Ascending aorta (tissue), 2 donors: ENCODE measurements at regions not wholly inside any gene's neighbourhood (a gene's known extent, or its start where the extent isn't known, plus 50 kb on each side); places are given as distances from the start of the nearest gene placed in this dataset.

Experiments used
- DNase-seq, 2 donors: peaks; one replicate each; pipeline ENCODE4 v3.0.0-alpha.2; 2019; ENCODE audit warnings: low spot score in 2 of 2
- H3K27ac ChIP-seq, 2 donors: fragments of 200-600 bp; sonication (generic); one replicate each; pipeline ENCODE4 v1.5.1; 2016 to 2017; ENCODE audit warnings: mild to moderate bottlenecking in 1 of 2
- H3K27me3 ChIP-seq: fragments of 200-600 bp; sonication (generic); one replicate; pipeline ENCODE4 v1.5.1; 2017
- H3K36me3 ChIP-seq, 2 donors: fragments of 200-600 bp; sonication (generic); one replicate each; pipeline ENCODE4 v1.5.1; 2016
- H3K4me1 ChIP-seq, 2 donors: fragments of 200-600 bp; sonication (generic); one replicate each; pipeline ENCODE4 v1.5.1; 2016 to 2017; ENCODE audit warnings: mild to moderate bottlenecking in 1 of 2
- H3K4me3 ChIP-seq, 2 donors: fragments of 200-600 bp; sonication (generic); one replicate each; pipeline ENCODE4 v1.5.1; 2016 to 2017; ENCODE audit warnings: mild to moderate bottlenecking in 1 of 2
- H3K9me3 ChIP-seq, 2 donors: fragments of 200-600 bp; sonication (generic); one replicate each; pipeline ENCODE4 v1.5.1; 2016
- intact Hi-C: fragments of 100-400 bp; cut with DNase I; formaldehyde crosslinking; loops from one replicate; pipeline ENCODE4 v1.15.1; 2023
- TF ChIP-seq, protein P1 (sequence below), 3 experiments: fragments of 200-600 bp in 2 of 3; fragments of 450-650 bp in 1 of 3; sonication (generic) in 2 of 3; IDR thresholded peaks; one replicate each; pipeline ENCODE4 v1.5.1; 2016 to 2019; ENCODE audit warnings: antibody characterized with exemption in 3 of 3, mild to moderate bottlenecking in 1 of 3, moderate library complexity in 1 of 3

DNA sequence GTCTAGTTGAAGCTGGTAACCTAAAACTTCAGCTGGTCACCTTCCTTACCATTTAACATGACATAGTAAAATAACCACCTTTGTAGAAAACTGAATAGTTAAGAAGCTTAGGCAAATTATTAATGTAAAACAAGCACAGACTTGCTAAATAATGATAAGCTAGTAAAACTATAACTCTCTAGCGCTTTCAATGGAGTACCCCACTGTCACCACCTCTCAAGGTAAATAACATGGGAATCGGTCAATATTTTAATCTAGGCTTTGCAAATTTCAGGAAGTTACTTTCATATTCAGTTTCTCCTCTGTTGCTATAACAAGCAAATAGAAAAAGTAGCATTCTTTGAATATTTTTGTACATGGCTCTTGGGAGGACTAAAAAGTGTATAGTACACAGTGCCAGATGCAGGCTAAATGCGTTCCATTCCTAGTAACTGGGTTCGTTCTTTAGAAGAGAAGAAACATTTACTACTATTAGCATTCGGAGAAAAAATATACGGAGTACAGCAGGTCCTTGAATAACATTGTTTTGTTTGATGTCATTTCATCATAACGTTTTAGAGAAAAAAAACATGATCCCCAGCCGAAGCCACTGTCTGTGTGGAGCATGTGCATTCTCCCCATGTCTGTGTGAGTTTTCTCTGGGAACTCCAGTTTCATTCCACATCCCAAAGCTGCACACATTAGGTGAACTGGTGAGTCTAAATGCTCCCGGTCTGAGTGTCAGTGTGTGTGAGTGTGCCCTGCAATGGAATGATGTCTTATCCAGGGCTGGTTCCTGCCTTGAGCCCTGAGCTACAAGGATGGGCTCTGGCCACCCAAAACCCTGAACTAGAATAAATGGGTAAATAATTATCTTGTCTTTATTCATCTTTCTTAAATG, 52.5 kb downstream of the EPRS1 start:
- no peaks in the 10 kb centered on the region for H3K27me3 ChIP-seq
- peak overlapping the region; percentile 35 to 57 for H3K27ac ChIP-seq
- intact Hi-C loops, result no loop called here
- H3K9me3 ChIP-seq, result no peaks in the 10 kb centered on the region
- H3K36me3 ChIP-seq, result peaks cover 10 to 26% of the 10 kb centered on the region in 2 donors
- peak overlapping the region; percentile 7 to 44 for H3K4me3 ChIP-seq
- TF ChIP-seq, protein P1, sequence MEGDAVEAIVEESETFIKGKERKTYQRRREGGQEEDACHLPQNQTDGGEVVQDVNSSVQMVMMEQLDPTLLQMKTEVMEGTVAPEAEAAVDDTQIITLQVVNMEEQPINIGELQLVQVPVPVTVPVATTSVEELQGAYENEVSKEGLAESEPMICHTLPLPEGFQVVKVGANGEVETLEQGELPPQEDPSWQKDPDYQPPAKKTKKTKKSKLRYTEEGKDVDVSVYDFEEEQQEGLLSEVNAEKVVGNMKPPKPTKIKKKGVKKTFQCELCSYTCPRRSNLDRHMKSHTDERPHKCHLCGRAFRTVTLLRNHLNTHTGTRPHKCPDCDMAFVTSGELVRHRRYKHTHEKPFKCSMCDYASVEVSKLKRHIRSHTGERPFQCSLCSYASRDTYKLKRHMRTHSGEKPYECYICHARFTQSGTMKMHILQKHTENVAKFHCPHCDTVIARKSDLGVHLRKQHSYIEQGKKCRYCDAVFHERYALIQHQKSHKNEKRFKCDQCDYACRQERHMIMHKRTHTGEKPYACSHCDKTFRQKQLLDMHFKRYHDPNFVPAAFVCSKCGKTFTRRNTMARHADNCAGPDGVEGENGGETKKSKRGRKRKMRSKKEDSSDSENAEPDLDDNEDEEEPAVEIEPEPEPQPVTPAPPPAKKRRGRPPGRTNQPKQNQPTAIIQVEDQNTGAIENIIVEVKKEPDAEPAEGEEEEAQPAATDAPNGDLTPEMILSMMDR (IDR thresholded peaks at IDR 0.05), result no peak
- peaks cover 3 to 4% of the 10 kb centered on the region in 2 donors for H3K4me1 ChIP-seq
- DNase-seq, result no peak

DNA sequence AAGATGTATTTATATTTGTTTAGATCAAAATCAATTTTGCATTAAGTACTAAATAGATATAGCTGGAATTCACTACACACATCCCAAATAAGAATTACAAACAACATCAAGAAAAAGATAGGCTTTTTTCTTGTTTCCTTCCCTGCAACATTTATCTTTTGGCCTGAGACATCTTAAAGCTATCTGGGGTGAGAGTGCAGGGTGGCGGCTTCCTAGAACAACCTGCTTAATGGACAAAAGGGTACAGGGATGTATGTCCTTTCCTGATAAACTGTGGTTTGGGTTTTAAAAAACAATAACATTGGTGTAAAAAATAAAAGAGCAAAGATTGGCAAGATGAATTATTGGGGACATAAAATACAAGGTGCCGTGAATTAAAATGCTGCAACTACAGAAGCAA, 54.4 kb downstream of the EPRS1 start:
- H3K27me3 ChIP-seq, result no peaks in the 10 kb centered on the region
- DNase-seq, result no peak
- H3K4me3 ChIP-seq, result no peak overlapping the region
- TF ChIP-seq, protein P1 (IDR thresholded peaks at IDR 0.05), result no peak
- peaks cover 16 to 27% of the 10 kb centered on the region in 2 donors for H3K36me3 ChIP-seq
- no peak overlapping the region for H3K27ac ChIP-seq
- intact Hi-C loops, result loop anchor here (1.0 to 2.0 kb wide), 2 partner anchors 54 to 103 kb away; partner anchors contain the start of genes EPRS1 and IARS2
- no peaks in the 10 kb centered on the region for H3K9me3 ChIP-seq
- H3K4me1 ChIP-seq, result peaks cover 3 to 4% of the 10 kb centered on the region in 2 donors

DNA sequence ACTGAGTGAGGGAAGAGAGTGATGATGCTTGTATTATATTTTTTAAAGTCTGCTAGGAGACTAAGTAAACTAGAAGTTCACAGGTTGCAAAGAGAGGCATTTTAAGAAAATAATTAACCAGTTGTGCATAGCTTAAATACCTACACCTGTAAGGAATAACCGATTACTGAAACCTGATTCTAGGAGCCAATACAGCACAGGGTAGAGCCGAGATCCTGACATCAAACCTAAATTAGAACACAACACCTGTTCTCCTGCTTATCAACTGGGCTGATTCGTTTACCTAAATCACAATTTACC, 54.8 kb downstream of the EPRS1 start:
- no peak overlapping the region for H3K4me3 ChIP-seq
- H3K36me3 ChIP-seq, result peaks cover 11 to 26% of the 10 kb centered on the region in 2 donors
- H3K27ac ChIP-seq, result no peak overlapping the region
- H3K9me3 ChIP-seq, result no peaks in the 10 kb centered on the region
- DNase-seq, result no peak
- H3K27me3 ChIP-seq, result no peaks in the 10 kb centered on the region
- peaks cover 3 to 4% of the 10 kb centered on the region in 2 donors for H3K4me1 ChIP-seq
- TF ChIP-seq, protein P1 (IDR thresholded peaks at IDR 0.05), result no peak
- intact Hi-C loops, result loop anchor here (1.0 to 2.0 kb wide), 2 partner anchors 55 to 103 kb away; partner anchors contain the start of genes EPRS1 and IARS2

DNA sequence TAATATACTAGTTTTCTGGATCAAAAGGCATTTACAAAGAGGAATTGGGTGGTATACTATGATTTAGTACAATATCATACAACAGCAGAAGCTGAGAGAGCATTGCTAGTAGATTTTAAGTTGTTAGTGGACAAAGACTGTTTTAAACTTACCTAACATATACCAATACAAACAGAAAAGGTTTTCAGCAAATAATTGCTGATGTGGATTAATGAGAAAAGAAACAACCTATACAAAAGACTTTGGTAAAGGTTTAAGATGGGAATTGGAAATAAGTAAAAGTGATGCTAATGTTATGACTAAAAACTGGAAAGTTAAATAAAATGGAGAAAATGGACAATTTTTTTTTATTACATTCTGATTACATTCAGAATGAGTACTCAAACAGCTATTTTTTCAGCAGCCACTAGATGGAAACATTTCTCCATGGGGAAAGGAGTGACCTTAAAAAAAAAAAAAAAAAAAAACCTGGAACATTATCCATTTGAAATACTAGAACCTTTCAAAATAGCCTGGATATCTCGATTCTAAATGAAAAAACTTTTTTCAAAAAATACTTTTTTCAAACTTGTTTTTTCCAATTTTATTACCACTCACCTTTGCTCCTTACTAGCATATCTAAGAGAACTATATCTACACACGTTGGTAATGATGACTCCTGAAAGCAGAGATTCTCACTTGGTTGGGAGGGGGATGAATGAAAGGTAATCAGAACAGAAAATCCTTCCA, 55.4 kb downstream of the EPRS1 start:
- peaks cover 3 to 4% of the 10 kb centered on the region in 2 donors for H3K4me1 ChIP-seq
- H3K27me3 ChIP-seq, result no peaks in the 10 kb centered on the region
- no peak overlapping the region for H3K4me3 ChIP-seq
- TF ChIP-seq, protein P1 (IDR thresholded peaks at IDR 0.05), result peak in 2 of 3 experiments; percentile 51 to 72
- H3K27ac ChIP-seq, result no peak overlapping the region
- DNase-seq, result no peak
- H3K36me3 ChIP-seq, result peaks cover 12 to 24% of the 10 kb centered on the region in 2 donors
- no peaks in the 10 kb centered on the region for H3K9me3 ChIP-seq
- intact Hi-C loops, result loop anchor here (1.0 to 2.0 kb wide), 2 partner anchors 55 to 104 kb away; partner anchors contain the start of genes EPRS1 and IARS2

DNA sequence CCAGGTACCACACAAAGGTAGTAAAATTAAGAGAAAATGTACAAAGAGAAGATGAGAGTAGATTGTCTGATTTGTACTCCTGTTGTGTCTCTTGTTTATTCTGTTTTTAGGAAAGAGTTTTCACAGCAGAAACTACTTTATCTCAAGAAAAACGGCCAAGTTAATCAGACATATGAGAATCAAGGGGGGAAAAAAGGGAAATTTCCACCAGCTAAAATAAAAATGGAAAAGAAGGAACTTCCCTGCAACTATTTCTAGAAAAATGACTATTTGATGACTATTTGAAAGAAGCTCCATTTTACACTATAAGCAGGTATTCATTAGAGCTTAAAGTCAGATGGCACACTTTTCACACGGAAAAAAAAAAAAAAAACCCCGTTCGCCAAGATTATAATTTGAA, 56.5 kb downstream of the EPRS1 start:
- no peak for DNase-seq
- Histone ChIP-seq H3K4me1 (peaks cover 3 to 4% of the 10 kb centered on the region in 2 donors), H3K27ac (no peak overlapping the region), H3K9me3 (no peaks in the 10 kb centered on the region), H3K4me3 (no peak overlapping the region), H3K27me3 (no peaks in the 10 kb centered on the region), H3K36me3 (peaks cover 21 to 30% of the 10 kb centered on the region in 2 donors)
- intact Hi-C loops, result loop anchor here (2.0 kb wide), 1 partner anchor 105 kb away; the partner anchor contains the start of gene IARS2
- TF ChIP-seq, protein P1 (IDR thresholded peaks at IDR 0.05), result no peak
